ENCODE measurements at regions not wholly inside any gene's neighbourhood (a gene's known extent, or its start where the extent isn't known, plus 50 kb on each side); places are given as distances from the start of the nearest gene placed in this dataset.

DNA sequence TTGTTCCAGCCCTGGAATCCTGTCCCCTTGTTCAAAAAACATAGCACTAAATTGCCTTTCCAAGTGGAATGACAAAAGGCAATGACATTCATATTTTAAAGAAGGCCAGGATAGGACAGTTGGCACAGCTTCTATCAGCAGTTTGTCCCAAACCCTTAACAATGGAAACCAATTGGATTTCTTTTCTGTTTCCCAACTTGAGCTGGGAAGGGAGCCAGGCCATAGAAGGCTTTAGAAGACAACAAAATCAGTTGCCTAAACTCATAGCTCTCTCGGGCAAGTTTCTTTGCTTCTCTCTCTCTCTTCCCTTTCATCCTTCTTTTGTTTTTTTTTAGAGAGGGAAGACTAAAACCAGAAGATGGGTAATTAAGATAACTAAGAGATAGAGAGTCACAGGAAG is 227.7 kb upstream of the TPRG1 start:
- DNase-seq = no peak
- ChIA-PET CTCF (no interaction called here), POLR2A (ENCODE audit: unreplicated experiment) (interaction anchor here (0.7 kb wide), 1 partner anchor 660 kb away, joined by 3 read pairs; no protein-coding TSS in a partner anchor)
- Histone ChIP-seq H2AFZ (no peak overlapping the region), H3K4me3 (no peak overlapping the region), H3K9me2 (ENCODE audit: insufficient read depth) (no peaks in the 10 kb centered on the region), H3K9me3 (ENCODE audit: insufficient read depth, low read depth) (0 out of 2 replicates have a peak, but pooled peaks cover 4% of the 10 kb centered on the region), H3K4me2 (no peak overlapping the region), H3K79me2 (ENCODE audit: low read depth) (no peaks in the 10 kb centered on the region), H4K20me1 (ENCODE audit: insufficient read depth) (no peaks in the 10 kb centered on the region), H3K27ac (no peak overlapping the region), H3K36me3 (ENCODE audit: low read depth) (no peaks in the 10 kb centered on the region), H3K4me1 (replicated peaks; ENCODE audit: insufficient read depth) (peaks cover 12% of the 10 kb centered on the region), H3F3A (ENCODE audit: insufficient read depth, low read depth) (peaks cover 11% of the 10 kb centered on the region; the same call in 1 of the 2 replicates), H3K27me3 (ENCODE audit: insufficient read depth, low read depth) (no peaks in the 10 kb centered on the region)
- no TSS peak for BruUV-seq (replicated peaks)
- no peak for TF ChIP-seq EZH2 (IDR thresholded peaks at IDR 0.05; ENCODE audit: low read depth)
- TF ChIP-seq, protein P1, sequence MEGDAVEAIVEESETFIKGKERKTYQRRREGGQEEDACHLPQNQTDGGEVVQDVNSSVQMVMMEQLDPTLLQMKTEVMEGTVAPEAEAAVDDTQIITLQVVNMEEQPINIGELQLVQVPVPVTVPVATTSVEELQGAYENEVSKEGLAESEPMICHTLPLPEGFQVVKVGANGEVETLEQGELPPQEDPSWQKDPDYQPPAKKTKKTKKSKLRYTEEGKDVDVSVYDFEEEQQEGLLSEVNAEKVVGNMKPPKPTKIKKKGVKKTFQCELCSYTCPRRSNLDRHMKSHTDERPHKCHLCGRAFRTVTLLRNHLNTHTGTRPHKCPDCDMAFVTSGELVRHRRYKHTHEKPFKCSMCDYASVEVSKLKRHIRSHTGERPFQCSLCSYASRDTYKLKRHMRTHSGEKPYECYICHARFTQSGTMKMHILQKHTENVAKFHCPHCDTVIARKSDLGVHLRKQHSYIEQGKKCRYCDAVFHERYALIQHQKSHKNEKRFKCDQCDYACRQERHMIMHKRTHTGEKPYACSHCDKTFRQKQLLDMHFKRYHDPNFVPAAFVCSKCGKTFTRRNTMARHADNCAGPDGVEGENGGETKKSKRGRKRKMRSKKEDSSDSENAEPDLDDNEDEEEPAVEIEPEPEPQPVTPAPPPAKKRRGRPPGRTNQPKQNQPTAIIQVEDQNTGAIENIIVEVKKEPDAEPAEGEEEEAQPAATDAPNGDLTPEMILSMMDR (conservative IDR thresholded peaks at IDR 0.05) = no peak
- intact Hi-C loops (cut with micrococcal nuclease; ENCODE audit: unreplicated experiment) = no loop called here

DNA sequence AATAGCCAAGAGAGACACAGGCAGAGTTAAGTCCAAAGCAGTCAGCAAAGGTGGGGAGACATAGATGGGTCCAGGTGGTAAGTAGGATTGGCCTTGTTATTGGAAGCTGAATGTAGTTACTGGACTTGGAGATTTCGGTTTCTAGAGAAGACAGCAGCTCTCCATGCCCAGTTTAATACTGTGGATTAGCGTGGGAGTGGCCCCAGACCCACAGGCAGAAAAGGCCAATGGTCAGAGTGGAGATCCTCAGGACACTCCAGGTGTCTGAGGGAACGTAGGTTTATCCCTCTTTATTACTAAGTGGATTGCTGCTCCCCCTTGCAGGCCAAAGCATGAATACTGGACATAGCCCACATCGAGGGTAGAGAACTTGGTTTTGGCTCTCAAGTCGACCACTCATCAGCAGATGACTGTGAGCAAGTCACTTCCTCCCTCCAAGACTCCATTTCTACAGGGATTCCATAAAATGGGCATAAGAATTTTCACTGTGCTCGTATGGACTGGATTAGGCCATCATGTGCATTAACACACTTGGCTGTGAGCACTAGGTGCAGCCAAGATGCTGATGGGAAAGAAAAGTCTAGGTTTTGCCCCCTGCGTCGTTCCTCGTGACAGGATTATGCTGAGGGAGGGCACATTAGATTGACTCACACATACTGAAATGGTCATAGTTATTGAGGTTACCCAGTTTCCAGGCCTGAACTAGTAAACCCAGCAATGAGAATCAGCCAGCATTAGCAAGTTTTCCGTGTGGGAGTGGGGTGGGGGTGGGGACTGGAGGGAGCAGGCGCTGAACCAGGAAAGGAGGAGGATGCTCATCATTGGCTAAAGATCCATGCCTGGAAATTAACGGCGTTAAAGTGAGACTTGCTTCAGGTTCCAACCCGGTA is 225.2 kb upstream of the TPRG1 start:
- TF ChIP-seq EZH2 (IDR thresholded peaks at IDR 0.05; ENCODE audit: low read depth) = no peak
- TF ChIP-seq, protein P1 (conservative IDR thresholded peaks at IDR 0.05) = no peak
- Histone ChIP-seq H3K4me3 (no peak overlapping the region; the same call in 1 of the 2 replicates), H3K27me3 (ENCODE audit: insufficient read depth, low read depth) (no peaks in the 10 kb centered on the region), H3K4me1 (replicated peaks; ENCODE audit: insufficient read depth) (peaks cover 37% of the 10 kb centered on the region), H3K9me3 (ENCODE audit: insufficient read depth, low read depth) (peaks cover 4% of the 10 kb centered on the region), H3F3A (ENCODE audit: insufficient read depth, low read depth) (peaks cover 23% of the 10 kb centered on the region; the same call in 1 of the 2 replicates), H3K36me3 (ENCODE audit: low read depth) (no peaks in the 10 kb centered on the region), H3K27ac (no peak overlapping the region), H4K20me1 (ENCODE audit: insufficient read depth) (no peaks in the 10 kb centered on the region), H3K9me2 (ENCODE audit: insufficient read depth) (no peaks in the 10 kb centered on the region), H3K79me2 (ENCODE audit: low read depth) (no peaks in the 10 kb centered on the region), H2AFZ (no peak overlapping the region), H3K4me2 (peak overlapping the region; percentile 69)
- ChIA-PET CTCF (interaction anchor here (1.0 kb wide), 1 partner anchor 65 kb away, joined by 3 read pairs; no protein-coding TSS in a partner anchor), POLR2A (ENCODE audit: unreplicated experiment) (interaction anchor here (0.8 to 1.3 kb wide), 2 partner anchors 129 to 1201 kb away, joined by 4 to 7 read pairs; partner anchors contain the start of gene BCL6)
- intact Hi-C loops (cut with micrococcal nuclease; ENCODE audit: unreplicated experiment) = loop anchor here (1.0 to 5.0 kb wide), 3 partner anchors 64 to 680 kb away; no protein-coding TSS in a partner anchor
- BruUV-seq (replicated peaks) = no TSS peak
- no peak for DNase-seq

DNA sequence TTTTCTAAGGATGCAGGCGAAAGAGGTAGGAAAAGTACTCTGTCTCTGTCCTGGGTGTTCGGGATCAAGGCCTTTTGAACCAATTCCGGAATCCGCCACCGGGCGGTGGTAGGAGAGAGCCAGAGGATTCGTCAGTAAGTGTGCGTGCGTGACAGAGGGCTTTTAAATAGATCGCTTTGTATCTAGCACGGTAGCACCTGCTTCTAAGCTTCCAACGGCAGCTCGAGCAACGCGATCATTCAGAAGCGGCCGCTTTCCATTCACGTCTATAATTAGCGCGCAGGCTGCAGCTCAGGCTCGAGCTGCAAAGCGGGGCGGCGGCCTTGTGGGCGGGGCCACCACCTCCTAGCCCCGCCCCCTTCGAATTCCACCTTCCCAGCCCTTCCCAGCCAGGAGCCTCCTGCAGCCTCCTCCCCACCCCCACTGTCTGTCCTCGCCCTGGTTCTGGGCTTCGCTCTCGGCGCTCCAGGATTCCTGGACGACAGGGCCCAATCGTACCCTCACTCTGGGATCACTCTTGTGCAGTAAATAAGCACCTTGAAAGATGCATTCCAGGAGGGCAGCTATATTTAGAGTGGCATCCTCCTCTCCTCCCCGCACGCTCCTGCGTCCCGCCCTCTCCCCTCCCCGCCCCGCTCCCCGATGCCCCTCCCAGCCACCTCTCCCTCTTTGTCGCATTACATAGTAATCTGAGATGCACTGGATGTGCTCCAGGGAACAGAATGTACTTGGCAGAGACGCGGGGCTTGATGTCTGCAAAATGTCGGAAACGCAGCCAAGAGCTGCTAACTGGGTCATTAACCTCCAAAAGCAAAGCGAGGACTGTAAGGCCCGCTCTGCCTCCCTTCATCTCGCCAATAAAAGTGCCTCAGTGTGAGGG is 224.1 kb upstream of the TPRG1 start:
- intact Hi-C loops (cut with micrococcal nuclease; ENCODE audit: unreplicated experiment) = loop anchor here (1.0 to 5.0 kb wide), 6 partner anchors 65 to 1202 kb away; partner anchors contain the start of gene BCL6
- TF ChIP-seq EZH2 (IDR thresholded peaks at IDR 0.05; ENCODE audit: low read depth) = no peak
- TF ChIP-seq, protein P1 (conservative IDR thresholded peaks at IDR 0.05) = peak; percentile 66
- peaks cover 39% of the 10 kb centered on the region for H3K4me1 ChIP-seq (replicated peaks; ENCODE audit: insufficient read depth)

More for the DNA sequence above, 224.1 kb upstream of the TPRG1 start:
- no TSS peak for BruUV-seq (replicated peaks)
- Histone ChIP-seq H3K27me3 (ENCODE audit: insufficient read depth, low read depth) (no peaks in the 10 kb centered on the region), H4K20me1 (ENCODE audit: insufficient read depth) (no peaks in the 10 kb centered on the region), H3K36me3 (ENCODE audit: low read depth) (no peaks in the 10 kb centered on the region), H3K9me3 (ENCODE audit: insufficient read depth, low read depth) (peaks cover 8% of the 10 kb centered on the region), H3F3A (ENCODE audit: insufficient read depth, low read depth) (peaks cover 23% of the 10 kb centered on the region; the same call in 1 of the 2 replicates), H2AFZ (peak overlapping the region; percentile 73), H3K79me2 (ENCODE audit: low read depth) (no peaks in the 10 kb centered on the region), H3K27ac (peak overlapping the region; percentile 7; the same call in 1 of the 2 replicates), H3K4me3 (peak overlapping the region; percentile 57), H3K9me2 (ENCODE audit: insufficient read depth) (no peaks in the 10 kb centered on the region), H3K4me2 (peak overlapping the region; percentile 69)
- DNase-seq = peak; percentile 88 to 95
- POLR2A ChIA-PET (ENCODE audit: unreplicated experiment) = interaction anchor here (0.6 to 1.3 kb wide), 6 partner anchors 24 to 1202 kb away, joined by 3 to 9 read pairs (median 6); partner anchors contain the start of gene BCL6
- CTCF ChIA-PET = interaction anchor here (0.7 to 1.4 kb wide), 4 partner anchors 47 to 1209 kb away, joined by 3 to 4 read pairs (median 3); no protein-coding TSS in a partner anchor
